Common myeloid progenitor, CD34-positive (primary cell): ENCODE measurements at regions not wholly inside any gene's neighbourhood (a gene's known extent, or its start where the extent isn't known, plus 50 kb on each side); places are given as distances from the start of the nearest gene placed in this dataset.

Experiments
- CTCF ChIA-PET: fragments of 350-600 bp; sonication (Branson Sonifier 250); formaldehyde crosslinking; loops from one replicate; lab custom pipeline; 2021; ENCODE audit warnings: antibody characterized with exemption; lab: Charles Lee
- POLR2A ChIA-PET: fragments of 350-600 bp; sonication (Branson Sonifier 250); formaldehyde crosslinking; loops from one replicate; lab custom pipeline; 2021; ENCODE audit warnings: antibody characterized with exemption; lab: Charles Lee
- DNase-seq, 3 donors: peaks; one replicate each; pipeline versions ENCODE4 v3.0.0 to v3.0.0-alpha.2; 2013
- H3K27ac ChIP-seq, 2 experiments: 1 replicate in 1 of 2; 2 replicates in 1 of 2; pipeline ENCODE4 v1.7.0; 2013; ENCODE audit warnings: inconsistent platforms in 2 of 2, low read length in 2 of 2, mild to moderate bottlenecking in 2 of 2, low read depth in 1 of 2, moderate library complexity in 1 of 2; ENCODE audit not compliant: severe bottlenecking in 2 of 2, insufficient read depth in 1 of 2, poor library complexity in 1 of 2
- H3K27me3 ChIP-seq, 5 experiments: replicated peaks in 2 of 5; 1 replicate in 3 of 5; 2 replicates in 2 of 5; pipeline versions ENCODE4 v1.6.1 to v1.7.0; 2013; ENCODE audit warnings: low read length in 4 of 5, mild to moderate bottlenecking in 2 of 5, moderate library complexity in 2 of 5, inconsistent platforms in 1 of 5; ENCODE audit not compliant: insufficient read depth in 5 of 5, control insufficient read depth in 4 of 5
- H3K36me3 ChIP-seq, 4 experiments: 1 replicate in 2 of 4; 2 replicates in 2 of 4; pipeline versions ENCODE4 v1.6.1 to v1.7.0; 2013; ENCODE audit warnings: low read length in 3 of 4, control low read depth in 1 of 4, mild to moderate bottlenecking in 1 of 4; ENCODE audit not compliant: control insufficient read depth in 4 of 4, insufficient read depth in 4 of 4
- H3K4me1 ChIP-seq, 4 experiments: 1 replicate in 3 of 4; 2 replicates in 1 of 4; pipeline versions ENCODE4 v1.6.1 to v1.7.1; 2013; ENCODE audit warnings: low read length in 3 of 4, mild to moderate bottlenecking in 3 of 4, control low read depth in 1 of 4, inconsistent platforms in 1 of 4, moderate library complexity in 1 of 4; ENCODE audit not compliant: control insufficient read depth in 4 of 4, insufficient read depth in 4 of 4; ENCODE audit errors: control extremely low read depth in 1 of 4
- H3K4me3 ChIP-seq, 7 experiments: 1 replicate in 4 of 7; 2 replicates in 3 of 7; pipeline versions ENCODE4 v1.5.1 to v1.7.0; 2013; ENCODE audit warnings: mild to moderate bottlenecking in 7 of 7, low read length in 6 of 7, moderate library complexity in 6 of 7, inconsistent platforms in 2 of 7, low read depth in 2 of 7, control low read depth in 1 of 7; ENCODE audit not compliant: insufficient read depth in 4 of 7, control insufficient read depth in 1 of 7; ENCODE audit errors: extremely low read depth in 1 of 7
- H3K9me3 ChIP-seq, 5 experiments: 1 replicate in 4 of 5; 2 replicates in 1 of 5; pipeline versions ENCODE4 v1.6.1 to v1.7.1; 2013; ENCODE audit warnings: low read length in 4 of 5, mild to moderate bottlenecking in 2 of 5, inconsistent platforms in 1 of 5, low read depth in 1 of 5, moderate library complexity in 1 of 5; ENCODE audit not compliant: control insufficient read depth in 4 of 5, insufficient read depth in 2 of 5; ENCODE audit errors: control extremely low read depth in 1 of 5
- WGBS: methylation state at CpG from one replicate; pipeline ENCODE4 v1.1.5; 2013; ENCODE audit not compliant: insufficient coverage; 5-methylcytosine and 5-hydroxymethylcytosine counted together

GRCh38 chr4:14596028-14596427 is 406.3 kb upstream of the CPEB2 start:
- CTCF ChIA-PET = no interaction called here
- no peaks in the 10 kb centered on the region for H3K27me3 ChIP-seq
- 78% methylated on average over 1 of the region's 4 CpGs for WGBS

GRCh38 chr4:14596437-14596836 is 405.8 kb upstream of the CPEB2 start:
- 100% methylated on average over 1 of the region's 2 CpGs for WGBS
- ChIA-PET POLR2A (no interaction called here), CTCF (no interaction called here)
- Histone ChIP-seq H3K36me3 (no peaks in the 10 kb centered on the region), H3K27me3 (no peaks in the 10 kb centered on the region), H3K4me1 (peaks cover 0 to 7% (median 0%) of the 10 kb centered on the region in 4 experiments), H3K27ac (no peak overlapping the region), H3K4me3 (no peak overlapping the region), H3K9me3 (no peaks in the 10 kb centered on the region)
- no peak for DNase-seq

More at GRCh38 chr4:14596028-14596427, 406.3 kb upstream of the CPEB2 start:
- no peaks in the 10 kb centered on the region for H3K36me3 ChIP-seq
- no peak overlapping the region for H3K27ac ChIP-seq
- H3K4me3 ChIP-seq = no peak overlapping the region
- no peaks in the 10 kb centered on the region for H3K9me3 ChIP-seq
- H3K4me1 ChIP-seq = peaks cover 0 to 7% (median 0%) of the 10 kb centered on the region in 4 experiments
- POLR2A ChIA-PET = no interaction called here
- DNase-seq = no peak

GRCh38 chr4:14596904-14597303 is 405.4 kb upstream of the CPEB2 start:
- WGBS = 100% methylated on average over 1 of the region's 2 CpGs
- Histone ChIP-seq H3K4me3 (no peak overlapping the region), H3K36me3 (no peaks in the 10 kb centered on the region), H3K4me1 (peaks cover 0 to 7% (median 0%) of the 10 kb centered on the region in 4 experiments), H3K27ac (no peak overlapping the region), H3K27me3 (no peaks in the 10 kb centered on the region), H3K9me3 (no peaks in the 10 kb centered on the region)
- ChIA-PET CTCF (no interaction called here), POLR2A (no interaction called here)
- DNase-seq = no peak

- CTCF ChIA-PET = no interaction called here
- Histone ChIP-seq H3K9me3 (no peaks in the 10 kb centered on the region), H3K27me3 (no peaks in the 10 kb centered on the region), H3K36me3 (no peaks in the 10 kb centered on the region), H3K4me1 (no peaks in the 10 kb centered on the region), H3K4me3 (no peak overlapping the region), H3K27ac (no peak overlapping the region)
- no peak for DNase-seq
- WGBS = 80% methylated on average over 1 of the region's 2 CpGs
- POLR2A ChIA-PET = no interaction called here
Measured at GRCh38 chr4:14602206-14602605, 400.1 kb upstream of the CPEB2 start.

- Histone ChIP-seq H3K36me3 (no peaks in the 10 kb centered on the region), H3K27me3 (no peaks in the 10 kb centered on the region), H3K4me1 (no peaks in the 10 kb centered on the region), H3K9me3 (no peaks in the 10 kb centered on the region), H3K27ac (no peak overlapping the region), H3K4me3 (no peak overlapping the region)
- no peak for DNase-seq
- ChIA-PET CTCF (no interaction called here), POLR2A (no interaction called here)
- WGBS = 93% methylated on average over 3 of the region's 3 CpGs
Measured at GRCh38 chr4:14607001-14607400, 395.3 kb upstream of the CPEB2 start.

- Histone ChIP-seq H3K4me1 (no peaks in the 10 kb centered on the region), H3K36me3 (no peaks in the 10 kb centered on the region), H3K27ac (no peak overlapping the region), H3K4me3 (no peak overlapping the region), H3K9me3 (no peaks in the 10 kb centered on the region), H3K27me3 (no peaks in the 10 kb centered on the region)
- ChIA-PET POLR2A (no interaction called here), CTCF (no interaction called here)
- 80% methylated on average over 1 of the region's 2 CpGs for WGBS
- no peak for DNase-seq
Measured at GRCh38 chr4:14607578-14607977, 394.7 kb upstream of the CPEB2 start.

GRCh38 chr4:14608630-14609029 is 393.7 kb upstream of the CPEB2 start:
- ChIA-PET POLR2A (no interaction called here), CTCF (no interaction called here)
- no peaks in the 10 kb centered on the region for H3K9me3 ChIP-seq
- no peak for DNase-seq
- H3K27me3 ChIP-seq = no peaks in the 10 kb centered on the region
- H3K27ac ChIP-seq = no peak overlapping the region
- no peak overlapping the region for H3K4me3 ChIP-seq
- H3K36me3 ChIP-seq = no peaks in the 10 kb centered on the region
- no peaks in the 10 kb centered on the region for H3K4me1 ChIP-seq
